ENCODE measurements at regions not wholly inside any gene's neighbourhood (a gene's known extent, or its start where the extent isn't known, plus 50 kb on each side); places are given as distances from the start of the nearest gene placed in this dataset.

- Histone ChIP-seq H3K36me3 (replicated peaks in 1 of 2; ENCODE audit: control insufficient read depth in 1 of 2, insufficient read depth in 2 of 2, low read length in 2 of 2) (no peaks in the 10 kb centered on the region), H3K27ac (ENCODE audit: low read depth in 1 of 2, low read length in 2 of 2) (no peak overlapping the region), H2AFZ (ENCODE audit: insufficient read depth, low read depth, low read length, poor library complexity, severe bottlenecking) (no peak overlapping the region), H3K27me3 (ENCODE audit: control insufficient read depth in 2 of 2, insufficient read depth in 2 of 2, low read length in 2 of 2) (no peaks in the 10 kb centered on the region), H3K4me3 (replicated peaks in 1 of 3; ENCODE audit: low read depth in 2 of 3, low read length in 3 of 3) (no peak overlapping the region), H3K79me2 (ENCODE audit: insufficient read depth, low read length) (no peaks in the 10 kb centered on the region), H3K9me3 (replicated peaks in 1 of 2; ENCODE audit: control insufficient read depth in 1 of 2, insufficient read depth in 1 of 2, low read length in 2 of 2) (no peaks in the 10 kb centered on the region), H4K20me1 (ENCODE audit: insufficient read depth, low read length) (no peaks in the 10 kb centered on the region), H3K9ac (ENCODE audit: insufficient read depth, low read length, poor library complexity, severe bottlenecking) (no peak overlapping the region), H3K4me2 (replicated peaks; ENCODE audit: extremely low read depth, low read length, poor library complexity, severe bottlenecking) (no peak overlapping the region), H3K4me1 (ENCODE audit: control insufficient read depth in 1 of 2, insufficient read depth in 2 of 2, low read length in 2 of 2) (no peaks in the 10 kb centered on the region)
- Mint-ChIP-seq H3K27ac (no peak overlapping the region), H3K4me1 (no peaks in the 10 kb centered on the region), H3K27me3 (ENCODE audit: low read depth in 3 of 3) (no peaks in the 10 kb centered on the region), H3K36me3 (no peaks in the 10 kb centered on the region), H3K9me3 (no peaks in the 10 kb centered on the region), H3K4me3 (no peak overlapping the region)
- intact Hi-C loops (cut with micrococcal nuclease) = no loop called here
- no peak for DNase-seq
- TF ChIP-seq CTCF (IDR thresholded peaks at IDR 0.05) = no peak
These were observed 338.8 kb upstream of the SEMA3D start for GRCh38 chr7:85525676-85526075.

- Histone ChIP-seq H3K27ac (ENCODE audit: low read depth in 1 of 2, low read length in 2 of 2) (no peak overlapping the region), H2AFZ (ENCODE audit: insufficient read depth, low read depth, low read length, poor library complexity, severe bottlenecking) (no peak overlapping the region), H3K36me3 (replicated peaks in 1 of 2; ENCODE audit: control insufficient read depth in 1 of 2, insufficient read depth in 2 of 2, low read length in 2 of 2) (no peaks in the 10 kb centered on the region), H4K20me1 (ENCODE audit: insufficient read depth, low read length) (no peaks in the 10 kb centered on the region), H3K4me2 (replicated peaks; ENCODE audit: extremely low read depth, low read length, poor library complexity, severe bottlenecking) (no peak overlapping the region), H3K79me2 (ENCODE audit: insufficient read depth, low read length) (no peaks in the 10 kb centered on the region), H3K4me3 (replicated peaks in 1 of 3; ENCODE audit: low read depth in 2 of 3, low read length in 3 of 3) (no peak overlapping the region), H3K27me3 (ENCODE audit: control insufficient read depth in 2 of 2, insufficient read depth in 2 of 2, low read length in 2 of 2) (no peaks in the 10 kb centered on the region), H3K9me3 (replicated peaks in 1 of 2; ENCODE audit: control insufficient read depth in 1 of 2, insufficient read depth in 1 of 2, low read length in 2 of 2) (no peaks in the 10 kb centered on the region), H3K4me1 (ENCODE audit: control insufficient read depth in 1 of 2, insufficient read depth in 2 of 2, low read length in 2 of 2) (no peaks in the 10 kb centered on the region), H3K9ac (ENCODE audit: insufficient read depth, low read length, poor library complexity, severe bottlenecking) (no peak overlapping the region)
- intact Hi-C loops (cut with micrococcal nuclease) = no loop called here
- no peak for DNase-seq
- TF ChIP-seq CTCF (IDR thresholded peaks at IDR 0.05) = no peak
- Mint-ChIP-seq H3K4me1 (no peaks in the 10 kb centered on the region), H3K27ac (no peak overlapping the region), H3K9me3 (peaks cover 0 to 3% (median 0%) of the 10 kb centered on the region in 7 donors), H3K36me3 (no peaks in the 10 kb centered on the region), H3K4me3 (no peak overlapping the region), H3K27me3 (ENCODE audit: low read depth in 3 of 3) (peaks cover 0 to 2% (median 0%) of the 10 kb centered on the region in 3 donors)
- 100% methylated on average over 2 of the region's 4 CpGs for WGBS (ENCODE audit: insufficient coverage)
These were observed 335.2 kb upstream of the SEMA3D start for GRCh38 chr7:85522070-85522469.
